ENCODE measurements at regions not wholly inside any gene's neighbourhood (a gene's known extent, or its start where the extent isn't known, plus 50 kb on each side); places are given as distances from the start of the nearest gene placed in this dataset.
A peak's percentile ranks its signal among the peaks of the same experiment; 100 is the strongest.

- H3K9me3 ChIP-seq (ENCODE audit: severe bottlenecking), result no peaks in the 10 kb centered on the region
- no peak overlapping the region for H3K27ac ChIP-seq (ENCODE audit: poor library complexity, severe bottlenecking)
- DNase-seq (ENCODE audit: low spot score) (no peak), ATAC-seq (ENCODE audit: low read depth) (no peak)
- TF ChIP-seq CTCF (IDR thresholded peaks at IDR 0.05; ENCODE audit: poor library complexity, severe bottlenecking), result no peak
- H3K4me3 ChIP-seq (ENCODE audit: severe bottlenecking), result no peak overlapping the region
- H3K27me3 ChIP-seq (ENCODE audit: insufficient read depth, poor library complexity, severe bottlenecking), result no peaks in the 10 kb centered on the region
- no peaks in the 10 kb centered on the region for H3K4me1 ChIP-seq (ENCODE audit: insufficient read depth, poor library complexity, severe bottlenecking)
- H3K36me3 ChIP-seq (ENCODE audit: low read depth), result no peaks in the 10 kb centered on the region
Measured at GRCh38 chr10:81403451-81403850, 471.5 kb upstream of the NRG3 start.

- DNase-seq (ENCODE audit: low spot score) (no peak), ATAC-seq (ENCODE audit: low read depth) (no peak)
- Histone ChIP-seq H3K4me1 (ENCODE audit: insufficient read depth, poor library complexity, severe bottlenecking) (no peaks in the 10 kb centered on the region), H3K27ac (ENCODE audit: poor library complexity, severe bottlenecking) (no peak overlapping the region), H3K36me3 (ENCODE audit: low read depth) (no peaks in the 10 kb centered on the region), H3K4me3 (ENCODE audit: severe bottlenecking) (no peak overlapping the region), H3K9me3 (ENCODE audit: severe bottlenecking) (peaks cover 2% of the 10 kb centered on the region), H3K27me3 (ENCODE audit: insufficient read depth, poor library complexity, severe bottlenecking) (peaks cover under 1% of the 10 kb centered on the region)
- TF ChIP-seq CTCF (IDR thresholded peaks at IDR 0.05; ENCODE audit: poor library complexity, severe bottlenecking), result no peak
Measured at GRCh38 chr10:81405399-81405798, 469.6 kb upstream of the NRG3 start.

GRCh38 chr10:81414038-81414437, 461.0 kb upstream of the NRG3 start:
- ATAC-seq (ENCODE audit: low read depth) (no peak), DNase-seq (ENCODE audit: low spot score) (no peak)
- Histone ChIP-seq H3K27ac (ENCODE audit: poor library complexity, severe bottlenecking) (no peak overlapping the region), H3K4me3 (ENCODE audit: severe bottlenecking) (no peak overlapping the region), H3K9me3 (ENCODE audit: severe bottlenecking) (peaks cover 3% of the 10 kb centered on the region), H3K36me3 (ENCODE audit: low read depth) (no peaks in the 10 kb centered on the region), H3K4me1 (ENCODE audit: insufficient read depth, poor library complexity, severe bottlenecking) (no peaks in the 10 kb centered on the region), H3K27me3 (ENCODE audit: insufficient read depth, poor library complexity, severe bottlenecking) (peaks cover 6% of the 10 kb centered on the region)
- TF ChIP-seq CTCF (IDR thresholded peaks at IDR 0.05; ENCODE audit: poor library complexity, severe bottlenecking), result peak; percentile 19

- Histone ChIP-seq H3K36me3 (ENCODE audit: low read depth) (no peaks in the 10 kb centered on the region), H3K27ac (ENCODE audit: poor library complexity, severe bottlenecking) (no peak overlapping the region), H3K9me3 (ENCODE audit: severe bottlenecking) (peaks cover 4% of the 10 kb centered on the region), H3K4me1 (ENCODE audit: insufficient read depth, poor library complexity, severe bottlenecking) (no peaks in the 10 kb centered on the region), H3K4me3 (ENCODE audit: severe bottlenecking) (no peak overlapping the region), H3K27me3 (ENCODE audit: insufficient read depth, poor library complexity, severe bottlenecking) (no peaks in the 10 kb centered on the region)
- no peak for ATAC-seq (ENCODE audit: low read depth)
- DNase-seq (ENCODE audit: low spot score), result no peak
- no peak for TF ChIP-seq CTCF (IDR thresholded peaks at IDR 0.05; ENCODE audit: poor library complexity, severe bottlenecking)
Measured at GRCh38 chr10:81426722-81427121, 448.3 kb upstream of the NRG3 start.

- no peak for TF ChIP-seq CTCF (IDR thresholded peaks at IDR 0.05; ENCODE audit: poor library complexity, severe bottlenecking)
- Histone ChIP-seq H3K27ac (ENCODE audit: poor library complexity, severe bottlenecking) (no peak overlapping the region), H3K36me3 (ENCODE audit: low read depth) (no peaks in the 10 kb centered on the region), H3K4me1 (ENCODE audit: insufficient read depth, poor library complexity, severe bottlenecking) (no peaks in the 10 kb centered on the region), H3K9me3 (ENCODE audit: severe bottlenecking) (peaks cover 2% of the 10 kb centered on the region), H3K27me3 (ENCODE audit: insufficient read depth, poor library complexity, severe bottlenecking) (no peaks in the 10 kb centered on the region), H3K4me3 (ENCODE audit: severe bottlenecking) (no peak overlapping the region)
- DNase-seq (ENCODE audit: low spot score), result no peak
- no peak for ATAC-seq (ENCODE audit: low read depth)
Measured at GRCh38 chr10:81428456-81429134, 446.4 kb upstream of the NRG3 start.

Data from RWPE2 (cell line).